ENCODE measurements at regions not wholly inside any gene's neighbourhood (a gene's known extent, or its start where the extent isn't known, plus 50 kb on each side); places are given as distances from the start of the nearest gene placed in this dataset.

- no peak for DNase-seq (ENCODE audit: low read depth)
Measured at GRCh38 chr2:120607506-120607905, 128.2 kb upstream of the GLI2 start.

GRCh38 chr2:120607996-120608395 lies 127.7 kb upstream of the GLI2 start:
- DNase-seq (ENCODE audit: low read depth) = no peak

- DNase-seq (ENCODE audit: low read depth) = no peak
Measured at GRCh38 chr2:120609826-120610395, 125.8 kb upstream of the GLI2 start.

GRCh38 chr2:120611016-120611415 lies 124.7 kb upstream of the GLI2 start:
- DNase-seq (ENCODE audit: low read depth) = no peak

- DNase-seq (ENCODE audit: low read depth) = no peak
Measured at GRCh38 chr2:120611961-120612360, 123.7 kb upstream of the GLI2 start.

GRCh38 chr2:120612471-120612870 lies 123.2 kb upstream of the GLI2 start:
- no peak for DNase-seq (ENCODE audit: low read depth)

GRCh38 chr2:120612931-120613330 lies 122.7 kb upstream of the GLI2 start:
- DNase-seq (ENCODE audit: low read depth) = no peak

GRCh38 chr2:120613742-120614571 lies 121.7 kb upstream of the GLI2 start:
- no peak for DNase-seq (ENCODE audit: low read depth)

- no peak for DNase-seq (ENCODE audit: low read depth)
Measured at GRCh38 chr2:120614901-120615300, 120.8 kb upstream of the GLI2 start.

GRCh38 chr2:120616261-120616660 lies 119.4 kb upstream of the GLI2 start:
- DNase-seq (ENCODE audit: low read depth) = no peak

- no peak for DNase-seq (ENCODE audit: low read depth)
Measured at GRCh38 chr2:120617055-120617454, 118.6 kb upstream of the GLI2 start.

- DNase-seq (ENCODE audit: low read depth) = no peak
Measured at GRCh38 chr2:120618830-120619229, 116.8 kb upstream of the GLI2 start.

GRCh38 chr2:120619579-120619978 lies 116.1 kb upstream of the GLI2 start:
- no peak for DNase-seq (ENCODE audit: low read depth)

GRCh38 chr2:120620025-120620793 lies 115.5 kb upstream of the GLI2 start:
- DNase-seq (ENCODE audit: low read depth) = no peak

GRCh38 chr2:120622159-120622869 lies 113.4 kb upstream of the GLI2 start:
- no peak for DNase-seq (ENCODE audit: low read depth)

- no peak for DNase-seq (ENCODE audit: low read depth)
Measured at GRCh38 chr2:120622886-120623753, 112.5 kb upstream of the GLI2 start.

GRCh38 chr2:120624061-120624737 lies 111.5 kb upstream of the GLI2 start:
- no peak for DNase-seq (ENCODE audit: low read depth)

GRCh38 chr2:120624738-120625446 lies 110.8 kb upstream of the GLI2 start:
- no peak for DNase-seq (ENCODE audit: low read depth)

- DNase-seq (ENCODE audit: low read depth) = no peak
Measured at GRCh38 chr2:120625865-120626560, 109.7 kb upstream of the GLI2 start.

- DNase-seq (ENCODE audit: low read depth) = no peak
Measured at GRCh38 chr2:120626566-120626965, 109.1 kb upstream of the GLI2 start.

Measured in activated T-helper 1 cell treated with Interleukin-2 at 50 U/mL for 16 hours (primary cell).